AG20443 (cell line): ENCODE measurements at regions not wholly inside any gene's neighbourhood (a gene's known extent, or its start where the extent isn't known, plus 50 kb on each side); places are given as distances from the start of the nearest gene placed in this dataset.

Experiments used
- DNase-seq: peaks from one replicate; pipeline ENCODE4 v3.0.0; 2012; ENCODE audit warnings: low spot score, mixed read lengths

DNA sequence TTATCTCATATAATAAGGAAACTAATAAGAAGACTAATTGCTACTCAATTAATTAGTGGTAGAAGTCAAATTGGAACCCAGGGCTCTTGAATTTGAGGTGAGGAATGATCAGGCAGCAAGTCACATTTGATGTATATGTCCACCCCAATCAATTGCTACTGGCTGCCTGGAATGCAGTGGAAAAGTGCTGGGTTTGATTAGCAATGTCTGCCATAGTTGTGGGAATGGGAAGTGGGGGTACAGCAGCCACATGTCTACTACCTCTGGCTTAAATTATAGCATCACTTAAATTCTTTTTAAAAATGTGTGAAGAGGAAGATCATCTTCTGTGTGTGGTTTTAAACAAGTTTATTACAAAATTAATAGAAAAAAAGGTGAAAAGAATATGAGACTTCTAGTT is 50.8 kb upstream of the NAV2 start:
- no peak for DNase-seq

DNA sequence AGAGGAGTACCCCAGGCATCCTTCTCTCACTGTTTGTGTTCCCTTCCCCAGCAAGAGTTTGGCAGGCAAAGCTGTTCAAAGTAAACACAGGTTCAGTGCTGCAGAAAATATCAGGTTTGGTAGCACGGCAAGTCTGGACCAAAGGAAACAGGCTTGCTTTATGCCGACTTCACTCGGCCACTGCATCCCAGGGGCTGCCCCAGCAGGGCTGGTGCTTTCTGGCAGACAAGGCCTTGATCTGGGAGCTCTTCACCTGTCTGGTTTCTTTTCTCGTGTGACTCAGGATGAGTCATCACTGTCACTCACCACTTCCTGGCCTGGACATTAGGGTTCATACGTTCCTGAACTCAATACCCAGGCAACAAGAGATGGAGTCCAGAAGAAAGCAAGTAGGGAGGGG is 52.6 kb upstream of the NAV2 start:
- DNase-seq, result no peak

GRCh38 chr11:19659529-19659928 is 53.1 kb upstream of the NAV2 start:
- DNase-seq, result no peak

DNA sequence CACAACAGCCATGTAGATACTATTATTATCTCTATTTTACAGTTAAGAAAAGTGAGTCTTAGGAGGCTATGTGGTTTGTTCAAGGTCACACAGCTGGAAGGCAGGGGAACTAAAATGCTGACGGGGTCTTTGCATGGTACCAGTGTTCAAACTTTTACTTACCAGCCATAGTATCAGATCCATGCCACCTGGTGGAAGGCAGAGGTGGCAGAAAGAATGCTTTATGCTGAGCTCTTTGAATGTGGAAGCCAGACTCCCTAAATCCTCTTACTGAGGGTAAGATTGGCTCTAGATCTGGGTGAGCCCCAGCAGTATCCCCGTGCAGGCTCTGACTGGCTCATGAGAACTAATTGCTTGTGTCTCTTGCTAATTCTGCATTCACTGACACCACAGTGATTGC is 54.3 kb upstream of the NAV2 start:
- no peak for DNase-seq

DNA sequence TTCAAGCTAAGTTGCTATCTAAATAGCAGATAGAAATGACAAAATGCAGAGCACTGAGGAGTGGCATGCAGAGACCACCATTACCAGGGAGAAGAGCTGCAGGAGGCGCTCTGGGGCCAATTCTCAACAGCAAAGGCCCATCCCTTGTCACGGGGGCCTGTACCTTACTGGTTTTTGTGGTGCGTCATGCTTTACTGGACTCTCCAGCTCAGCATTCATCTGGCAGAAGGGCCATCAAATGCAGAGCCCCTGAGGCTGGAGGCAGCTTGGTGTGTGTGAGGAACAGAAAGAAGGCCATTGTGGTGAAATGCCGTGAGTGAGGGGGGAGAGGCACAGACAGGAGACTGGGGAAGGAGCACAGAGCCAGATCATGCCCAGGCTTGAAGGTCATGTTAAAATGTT is 56.5 kb upstream of the NAV2 start:
- DNase-seq, result no peak

DNA sequence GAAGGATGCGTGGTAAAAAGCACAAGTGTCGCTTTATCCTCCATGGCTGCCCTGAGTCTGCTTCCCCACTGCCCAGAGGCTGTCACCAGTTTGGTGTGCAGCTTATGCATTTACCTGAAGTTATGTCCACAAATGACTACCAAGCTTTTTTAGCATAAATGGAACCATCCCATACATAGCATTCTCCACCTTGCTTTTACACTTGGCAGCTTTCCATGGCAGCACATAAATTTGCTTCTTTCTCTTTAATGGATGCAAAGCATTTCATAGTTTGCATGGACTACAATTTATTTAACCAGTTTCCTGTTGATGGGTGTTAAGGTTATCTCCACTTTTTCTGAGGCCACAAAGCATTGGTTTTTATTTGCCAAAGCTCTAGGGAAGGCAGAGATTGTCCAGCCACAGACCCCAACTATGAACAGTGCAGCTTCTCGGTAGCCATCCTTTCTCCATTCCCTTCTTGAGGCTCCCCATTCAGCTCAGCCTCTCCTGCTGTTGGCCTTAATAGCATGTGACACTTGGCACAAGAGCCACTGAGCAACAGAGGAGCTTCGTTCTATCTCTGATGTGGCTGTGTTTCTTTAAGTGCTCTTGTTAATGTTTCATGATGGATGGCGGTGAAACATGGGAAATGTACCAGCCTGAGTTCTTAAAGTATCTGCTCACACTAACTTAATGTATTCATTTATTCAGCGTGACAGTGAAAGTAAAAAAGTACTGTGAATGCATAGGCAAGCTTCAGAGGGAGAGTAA is 59.8 kb upstream of the NAV2 start:
- DNase-seq, result no peak

GRCh38 chr11:19651653-19652052 is 61.0 kb upstream of the NAV2 start:
- DNase-seq, result no peak

GRCh38 chr11:19651028-19651427 is 61.6 kb upstream of the NAV2 start:
- DNase-seq, result no peak

- DNase-seq, result no peak
These were observed 62.2 kb upstream of the NAV2 start for GRCh38 chr11:19650467-19650866.

- DNase-seq, result no peak
These were observed 62.9 kb upstream of the NAV2 start for GRCh38 chr11:19649751-19650150.

GRCh38 chr11:19648321-19648720 is 64.3 kb upstream of the NAV2 start:
- DNase-seq, result no peak

DNA sequence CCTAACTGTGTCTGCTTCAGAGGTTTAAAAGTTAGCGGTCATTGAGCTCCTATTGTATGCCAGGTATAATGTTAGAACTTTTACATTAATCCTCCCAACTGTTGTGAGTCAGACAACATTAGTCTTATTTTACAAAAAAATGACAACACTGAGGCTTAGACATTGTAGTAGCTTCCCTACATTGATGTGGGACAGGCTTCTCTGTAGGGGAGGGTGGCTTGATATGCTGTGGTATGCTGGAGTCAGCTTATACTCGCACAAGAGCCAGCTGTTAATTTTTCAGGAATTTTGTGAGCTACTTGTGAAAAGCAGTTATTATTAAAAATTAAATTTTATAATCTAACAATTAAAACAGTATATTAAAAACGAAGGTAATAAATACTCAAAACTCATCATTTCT is 64.8 kb upstream of the NAV2 start:
- no peak for DNase-seq

GRCh38 chr11:19646921-19647320 is 65.7 kb upstream of the NAV2 start:
- peak; percentile 92 for DNase-seq

DNA sequence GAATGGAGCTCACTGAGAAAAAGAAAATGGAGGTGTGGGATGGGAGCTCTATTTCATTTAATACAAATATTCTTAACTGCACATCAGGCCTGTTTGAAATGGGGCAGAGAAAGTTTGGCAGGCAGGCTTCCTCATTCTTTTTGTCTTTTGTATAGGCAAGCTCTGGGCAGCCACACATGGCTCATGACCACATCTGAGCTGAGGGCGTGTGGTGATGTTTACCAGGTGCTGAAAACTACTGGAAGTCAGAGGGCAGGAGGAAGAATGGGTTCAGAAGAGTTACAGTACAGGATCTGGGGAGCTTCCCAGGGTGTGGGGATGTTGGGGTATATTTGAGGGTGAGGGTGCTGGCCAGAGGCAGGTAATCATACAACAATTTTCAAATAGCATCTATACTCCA is 66.3 kb upstream of the NAV2 start:
- no peak for DNase-seq

GRCh38 chr11:19644316-19644715 is 68.3 kb upstream of the NAV2 start:
- no peak for DNase-seq

GRCh38 chr11:19642185-19643158 is 70.2 kb upstream of the NAV2 start:
- DNase-seq, result peak; percentile 48

GRCh38 chr11:19639603-19640105 is 73.0 kb upstream of the NAV2 start:
- no peak for DNase-seq

DNA sequence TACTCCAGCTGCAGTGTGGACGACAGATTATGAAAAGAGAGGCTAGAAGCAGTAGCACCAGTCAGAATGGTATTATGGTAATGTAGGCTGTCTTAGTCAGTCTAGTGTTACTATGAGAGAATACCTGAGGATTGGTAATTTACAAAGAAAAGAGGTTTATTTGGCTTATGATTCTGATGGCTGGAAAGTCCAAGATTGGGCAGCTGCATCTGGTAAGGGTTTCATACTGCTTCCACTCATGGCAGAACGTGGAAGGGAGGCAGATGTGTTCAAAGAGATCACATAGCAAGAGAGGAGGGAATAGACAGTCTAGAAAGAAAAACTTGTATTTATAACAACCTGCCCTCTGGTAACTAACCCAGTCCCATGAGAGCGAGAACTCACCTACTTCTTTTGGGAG is 77.3 kb upstream of the NAV2 start:
- DNase-seq, result no peak

DNA sequence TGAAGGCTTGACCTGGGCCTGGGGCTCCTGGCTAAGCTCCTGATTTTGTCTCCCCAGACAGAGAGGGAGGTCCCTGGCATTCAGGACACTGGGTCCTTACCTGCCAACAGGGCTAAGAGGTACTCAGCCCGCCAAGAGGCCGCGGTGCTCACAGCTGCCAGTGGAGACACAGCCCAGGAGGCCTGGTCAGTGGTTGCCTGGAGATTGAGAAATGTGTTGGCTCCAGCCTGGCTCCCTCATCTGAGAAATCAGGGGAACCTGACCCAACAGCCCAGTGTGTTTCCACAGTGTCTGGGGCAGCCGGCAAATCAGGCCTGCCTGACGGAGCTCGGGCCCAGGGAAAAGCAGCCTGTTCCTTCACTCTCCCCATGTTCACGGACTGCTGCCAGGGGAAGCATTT is 79.4 kb upstream of the NAV2 start:
- peak; percentile 45 for DNase-seq

DNA sequence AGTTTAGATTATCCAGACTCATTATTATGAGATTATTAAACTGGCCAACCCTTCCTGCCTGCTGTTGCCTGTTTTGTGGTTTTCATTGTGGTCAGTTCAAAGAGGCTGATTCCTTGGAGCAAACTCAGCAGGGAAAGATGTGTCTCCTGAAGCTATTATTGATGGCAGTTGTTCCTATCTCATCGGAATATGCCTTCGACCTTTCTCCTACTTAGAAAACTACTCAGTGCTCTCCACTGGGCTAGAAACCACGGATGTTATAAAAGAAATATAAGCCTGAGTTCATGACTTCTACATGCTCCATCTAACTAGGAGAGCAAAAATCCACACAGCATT is 80.2 kb upstream of the NAV2 start:
- peak; percentile 25 for DNase-seq

DNA sequence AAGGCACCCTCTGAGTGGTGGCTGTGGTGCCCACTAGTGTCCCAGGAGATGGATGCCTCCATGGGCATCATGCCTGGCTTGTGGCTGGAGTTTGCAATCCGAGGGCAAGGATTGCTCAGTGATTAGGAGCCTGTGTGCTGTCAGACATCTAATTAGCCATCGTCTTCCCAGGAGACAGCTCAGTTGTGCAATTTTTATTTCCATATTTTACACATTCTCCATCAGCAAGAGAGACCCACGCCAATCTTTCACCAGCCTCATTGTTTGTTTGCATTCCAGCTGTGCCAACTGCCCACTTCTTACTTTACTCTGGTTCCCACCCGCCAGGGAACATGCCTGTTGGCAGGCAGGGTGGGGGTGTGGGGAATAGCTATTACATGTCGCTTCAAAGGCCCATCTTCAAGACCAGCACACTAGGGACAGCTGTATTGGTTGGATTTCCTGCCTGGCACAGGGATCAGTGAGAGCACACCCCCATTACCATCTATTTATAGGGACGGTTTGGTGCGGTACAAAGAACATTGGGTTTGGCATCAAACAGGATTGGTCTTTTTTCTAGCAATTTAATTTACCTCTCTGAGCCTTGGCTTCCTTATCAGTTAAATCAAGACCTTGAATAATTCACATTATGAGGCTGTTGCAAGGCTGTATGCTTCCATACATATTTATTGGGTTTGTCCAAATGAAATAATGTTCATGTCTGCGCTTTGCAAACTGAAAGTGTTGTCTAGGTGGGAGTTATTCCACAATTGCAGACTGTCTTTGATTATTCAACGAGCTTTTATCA is 80.7 kb upstream of the NAV2 start:
- DNase-seq, result peak; percentile 46

GRCh38 chr11:19628018-19628417 is 84.6 kb upstream of the NAV2 start:
- peak; percentile 90 for DNase-seq
